ENCODE measurements at regions not wholly inside any gene's neighbourhood (a gene's known extent, or its start where the extent isn't known, plus 50 kb on each side); places are given as distances from the start of the nearest gene placed in this dataset.

- Mint-ChIP-seq H3K27me3 (ENCODE audit: low read depth) (peaks cover 62% of the 10 kb centered on the region), H3K36me3 (no peaks in the 10 kb centered on the region), H3K4me1 (no peaks in the 10 kb centered on the region), H3K9me3 (no peaks in the 10 kb centered on the region), H3K4me3 (no peak overlapping the region), H3K27ac (no peak overlapping the region)
- no peak for DNase-seq (ENCODE audit: low spot score in 2 of 2, unreplicated experiment in 2 of 2)
- TF ChIP-seq CTCF (IDR thresholded peaks at IDR 0.05; ENCODE audit: unreplicated experiment), result no peak
Measured at GRCh38 chr13:27854606-27855005, 62.3 kb downstream of the GSX1 start.

GRCh38 chr13:27855381-27855780, 63.1 kb downstream of the GSX1 start:
- Mint-ChIP-seq H3K36me3 (no peaks in the 10 kb centered on the region), H3K27me3 (ENCODE audit: low read depth) (peaks cover 54% of the 10 kb centered on the region), H3K9me3 (no peaks in the 10 kb centered on the region), H3K4me3 (no peak overlapping the region), H3K27ac (no peak overlapping the region), H3K4me1 (no peaks in the 10 kb centered on the region)
- no peak for TF ChIP-seq CTCF (IDR thresholded peaks at IDR 0.05; ENCODE audit: unreplicated experiment)
- DNase-seq (ENCODE audit: low spot score in 2 of 2, unreplicated experiment in 2 of 2), result no peak

- Mint-ChIP-seq H3K4me1 (no peaks in the 10 kb centered on the region), H3K36me3 (no peaks in the 10 kb centered on the region), H3K27me3 (ENCODE audit: low read depth) (peaks cover 44% of the 10 kb centered on the region), H3K9me3 (no peaks in the 10 kb centered on the region), H3K4me3 (no peak overlapping the region), H3K27ac (no peak overlapping the region)
- TF ChIP-seq CTCF (IDR thresholded peaks at IDR 0.05; ENCODE audit: unreplicated experiment), result no peak
- no peak for DNase-seq (ENCODE audit: low spot score in 2 of 2, unreplicated experiment in 2 of 2)
Measured at GRCh38 chr13:27857282-27857681, 62.5 kb upstream of the PDX1 start.

- Mint-ChIP-seq H3K36me3 (no peaks in the 10 kb centered on the region), H3K27me3 (ENCODE audit: low read depth) (peaks cover 44% of the 10 kb centered on the region), H3K27ac (no peak overlapping the region), H3K4me1 (no peaks in the 10 kb centered on the region), H3K4me3 (no peak overlapping the region), H3K9me3 (no peaks in the 10 kb centered on the region)
- no peak for DNase-seq (ENCODE audit: low spot score in 2 of 2, unreplicated experiment in 2 of 2)
- no peak for TF ChIP-seq CTCF (IDR thresholded peaks at IDR 0.05; ENCODE audit: unreplicated experiment)
Measured at GRCh38 chr13:27858046-27858445, 61.8 kb upstream of the PDX1 start.

GRCh38 chr13:27860743-27861142, 59.1 kb upstream of the PDX1 start:
- H3K9me3 Mint-ChIP-seq, result no peaks in the 10 kb centered on the region
- no peak overlapping the region for H3K27ac Mint-ChIP-seq
- H3K4me1 Mint-ChIP-seq, result no peaks in the 10 kb centered on the region
- no peak for TF ChIP-seq CTCF (IDR thresholded peaks at IDR 0.05; ENCODE audit: unreplicated experiment)
- no peaks in the 10 kb centered on the region for H3K36me3 Mint-ChIP-seq
- peaks cover 41% of the 10 kb centered on the region for H3K27me3 Mint-ChIP-seq (ENCODE audit: low read depth)
- DNase-seq (ENCODE audit: low spot score in 2 of 2, unreplicated experiment in 2 of 2), result no peak
- H3K4me3 Mint-ChIP-seq, result no peak overlapping the region

GRCh38 chr13:27861165-27861564, 58.6 kb upstream of the PDX1 start:
- TF ChIP-seq CTCF (IDR thresholded peaks at IDR 0.05; ENCODE audit: unreplicated experiment), result no peak
- Mint-ChIP-seq H3K36me3 (no peaks in the 10 kb centered on the region), H3K4me1 (no peaks in the 10 kb centered on the region)

More at GRCh38 chr13:27861165-27861564, 58.6 kb upstream of the PDX1 start:
- Mint-ChIP-seq H3K4me3 (no peak overlapping the region), H3K9me3 (no peaks in the 10 kb centered on the region), H3K27me3 (ENCODE audit: low read depth) (peaks cover 42% of the 10 kb centered on the region), H3K27ac (no peak overlapping the region)
- no peak for DNase-seq (ENCODE audit: low spot score in 2 of 2, unreplicated experiment in 2 of 2)

Measured in mesothelial cell of epicardium (in vitro differentiated cells).